ENCODE measurements at regions not wholly inside any gene's neighbourhood (a gene's known extent, or its start where the extent isn't known, plus 50 kb on each side); places are given as distances from the start of the nearest gene placed in this dataset.

GRCh38 chr5:98514215-98514614 lies 259.2 kb upstream of the RGMB start:
- no peak for DNase-seq
- H3K27ac ChIP-seq, result no peak overlapping the region

DNA sequence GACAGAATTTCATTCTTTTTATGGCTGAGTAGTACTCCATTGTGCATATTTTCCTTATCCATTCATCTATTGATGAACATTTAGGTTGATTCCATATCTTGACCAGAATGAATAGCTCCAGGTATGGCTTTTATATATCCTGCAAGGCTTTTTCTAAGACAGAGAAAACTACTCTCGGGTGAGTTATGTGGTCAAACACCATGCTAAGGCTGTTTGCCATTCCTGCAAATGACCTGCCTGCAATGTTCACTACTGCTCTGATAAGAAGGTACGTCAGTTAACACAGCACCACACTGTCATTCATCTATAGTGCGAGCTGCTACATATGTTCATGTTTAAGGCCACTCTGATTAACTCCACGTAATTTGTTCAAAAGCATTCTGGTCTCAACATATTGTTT lies 256.8 kb upstream of the RGMB start:
- Histone ChIP-seq H3K27ac (no peak overlapping the region), H3K9me3 (ENCODE audit: severe bottlenecking) (no peaks in the 10 kb centered on the region), H3K27me3 (ENCODE audit: insufficient read depth, low read depth, severe bottlenecking) (no peaks in the 10 kb centered on the region), H3K4me3 (ENCODE audit: low read depth, low read length) (no peak overlapping the region), H3K36me3 (no peaks in the 10 kb centered on the region)
- TF ChIP-seq, protein P1, sequence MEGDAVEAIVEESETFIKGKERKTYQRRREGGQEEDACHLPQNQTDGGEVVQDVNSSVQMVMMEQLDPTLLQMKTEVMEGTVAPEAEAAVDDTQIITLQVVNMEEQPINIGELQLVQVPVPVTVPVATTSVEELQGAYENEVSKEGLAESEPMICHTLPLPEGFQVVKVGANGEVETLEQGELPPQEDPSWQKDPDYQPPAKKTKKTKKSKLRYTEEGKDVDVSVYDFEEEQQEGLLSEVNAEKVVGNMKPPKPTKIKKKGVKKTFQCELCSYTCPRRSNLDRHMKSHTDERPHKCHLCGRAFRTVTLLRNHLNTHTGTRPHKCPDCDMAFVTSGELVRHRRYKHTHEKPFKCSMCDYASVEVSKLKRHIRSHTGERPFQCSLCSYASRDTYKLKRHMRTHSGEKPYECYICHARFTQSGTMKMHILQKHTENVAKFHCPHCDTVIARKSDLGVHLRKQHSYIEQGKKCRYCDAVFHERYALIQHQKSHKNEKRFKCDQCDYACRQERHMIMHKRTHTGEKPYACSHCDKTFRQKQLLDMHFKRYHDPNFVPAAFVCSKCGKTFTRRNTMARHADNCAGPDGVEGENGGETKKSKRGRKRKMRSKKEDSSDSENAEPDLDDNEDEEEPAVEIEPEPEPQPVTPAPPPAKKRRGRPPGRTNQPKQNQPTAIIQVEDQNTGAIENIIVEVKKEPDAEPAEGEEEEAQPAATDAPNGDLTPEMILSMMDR (IDR thresholded peaks at IDR 0.05; ENCODE audit: low read depth, low read length), result no peak
- no peak for DNase-seq

More at GRCh38 chr5:98514215-98514614, 259.2 kb upstream of the RGMB start:
- Histone ChIP-seq H3K27me3 (ENCODE audit: insufficient read depth, low read depth, severe bottlenecking) (no peaks in the 10 kb centered on the region), H3K9me3 (ENCODE audit: severe bottlenecking) (no peaks in the 10 kb centered on the region), H3K36me3 (no peaks in the 10 kb centered on the region), H3K4me3 (ENCODE audit: low read depth, low read length) (no peak overlapping the region)
- TF ChIP-seq, protein P1 (IDR thresholded peaks at IDR 0.05; ENCODE audit: low read depth, low read length), result no peak

DNA sequence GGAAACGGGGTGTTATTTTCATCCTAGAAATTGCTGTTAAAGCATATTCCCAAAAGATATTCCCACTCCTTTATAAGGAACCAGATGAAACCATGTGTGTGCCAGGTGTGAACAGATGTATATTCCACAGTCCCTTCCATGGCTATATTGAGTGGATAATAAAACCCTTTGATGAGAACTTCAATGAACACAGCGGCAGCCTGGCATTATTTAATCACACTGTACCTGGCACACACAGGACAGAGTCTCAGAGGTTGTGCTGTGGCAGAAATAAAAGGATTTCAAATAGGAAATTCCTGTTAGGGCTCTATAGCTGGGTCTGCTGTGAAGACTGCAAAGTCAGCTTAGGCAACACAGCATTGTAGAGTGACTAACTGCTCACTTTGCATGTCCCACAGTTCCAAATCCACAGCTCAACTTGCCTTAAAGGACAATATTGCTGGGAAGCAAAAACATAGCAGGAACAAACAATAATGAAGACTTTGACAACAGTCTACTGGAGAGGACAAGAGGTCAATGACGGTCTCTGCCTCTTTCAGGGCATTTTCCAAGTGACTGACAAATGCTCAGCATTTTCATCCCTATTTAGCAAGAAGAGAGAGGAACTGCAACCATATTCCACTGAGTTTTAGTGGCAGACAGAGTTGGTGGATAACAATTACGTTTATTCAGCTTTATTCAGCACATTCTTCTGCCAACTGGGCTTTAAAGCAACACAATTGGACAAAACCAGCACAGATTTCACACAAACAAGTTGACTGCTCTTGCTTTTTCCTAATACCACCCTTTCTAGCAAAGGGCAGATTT lies 255.7 kb upstream of the RGMB start:
- TF ChIP-seq, protein P1 (IDR thresholded peaks at IDR 0.05; ENCODE audit: low read depth, low read length), result no peak
- H3K4me3 ChIP-seq (ENCODE audit: low read depth, low read length), result no peak overlapping the region
- H3K9me3 ChIP-seq (ENCODE audit: severe bottlenecking), result no peaks in the 10 kb centered on the region
- no peak overlapping the region for H3K27ac ChIP-seq
- H3K36me3 ChIP-seq, result no peaks in the 10 kb centered on the region
- H3K27me3 ChIP-seq (ENCODE audit: insufficient read depth, low read depth, severe bottlenecking), result no peaks in the 10 kb centered on the region
- DNase-seq, result no peak

GRCh38 chr5:98518754-98519153 lies 254.7 kb upstream of the RGMB start:
- Histone ChIP-seq H3K9me3 (ENCODE audit: severe bottlenecking) (no peaks in the 10 kb centered on the region), H3K27me3 (ENCODE audit: insufficient read depth, low read depth, severe bottlenecking) (no peaks in the 10 kb centered on the region), H3K36me3 (no peaks in the 10 kb centered on the region), H3K4me3 (ENCODE audit: low read depth, low read length) (no peak overlapping the region), H3K27ac (no peak overlapping the region)
- DNase-seq, result no peak
- TF ChIP-seq, protein P1 (IDR thresholded peaks at IDR 0.05; ENCODE audit: low read depth, low read length), result no peak

- TF ChIP-seq, protein P1 (IDR thresholded peaks at IDR 0.05; ENCODE audit: low read depth, low read length), result no peak
- Histone ChIP-seq H3K36me3 (no peaks in the 10 kb centered on the region), H3K9me3 (ENCODE audit: severe bottlenecking) (no peaks in the 10 kb centered on the region), H3K27ac (no peak overlapping the region), H3K27me3 (ENCODE audit: insufficient read depth, low read depth, severe bottlenecking) (no peaks in the 10 kb centered on the region), H3K4me3 (ENCODE audit: low read depth, low read length) (no peak overlapping the region)
- DNase-seq, result no peak
These were observed 253.9 kb upstream of the RGMB start for GRCh38 chr5:98519571-98519970.

DNA sequence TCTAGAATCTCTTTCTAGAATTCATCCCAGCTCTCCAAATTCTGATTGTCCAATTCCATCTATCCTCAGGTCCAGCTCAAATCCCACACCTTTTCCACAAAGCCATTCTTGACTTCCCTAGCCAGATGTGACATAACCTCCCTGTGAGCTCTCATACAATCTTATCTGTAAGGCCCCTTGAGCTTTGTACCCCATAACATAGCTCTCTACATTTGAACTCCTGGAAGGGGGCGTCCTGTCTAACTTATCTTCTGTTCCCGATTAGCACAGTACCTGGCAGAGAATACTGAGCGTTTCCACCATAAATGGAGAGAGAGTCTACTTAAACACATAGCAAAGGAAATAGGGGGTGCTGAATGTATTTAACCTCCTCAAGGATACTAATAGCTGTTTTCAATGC lies 251.6 kb upstream of the RGMB start:
- TF ChIP-seq, protein P1 (IDR thresholded peaks at IDR 0.05; ENCODE audit: low read depth, low read length), result no peak
- H3K9me3 ChIP-seq (ENCODE audit: severe bottlenecking), result no peaks in the 10 kb centered on the region

More for the DNA sequence above, 251.6 kb upstream of the RGMB start:
- Histone ChIP-seq H3K27ac (no peak overlapping the region), H3K4me3 (ENCODE audit: low read depth, low read length) (no peak overlapping the region), H3K27me3 (ENCODE audit: insufficient read depth, low read depth, severe bottlenecking) (no peaks in the 10 kb centered on the region), H3K36me3 (no peaks in the 10 kb centered on the region)
- DNase-seq, result no peak
